ENCODE measurements at regions not wholly inside any gene's neighbourhood (a gene's known extent, or its start where the extent isn't known, plus 50 kb on each side); places are given as distances from the start of the nearest gene placed in this dataset.

- no peak for TF ChIP-seq ZFP3 (CRISPR knock-in tag; IDR thresholded peaks at IDR 0.05)
These were observed 116.0 kb upstream of the LRPAP1 start (continued) for GRCh38 chr4:3648195-3648594.

DNA sequence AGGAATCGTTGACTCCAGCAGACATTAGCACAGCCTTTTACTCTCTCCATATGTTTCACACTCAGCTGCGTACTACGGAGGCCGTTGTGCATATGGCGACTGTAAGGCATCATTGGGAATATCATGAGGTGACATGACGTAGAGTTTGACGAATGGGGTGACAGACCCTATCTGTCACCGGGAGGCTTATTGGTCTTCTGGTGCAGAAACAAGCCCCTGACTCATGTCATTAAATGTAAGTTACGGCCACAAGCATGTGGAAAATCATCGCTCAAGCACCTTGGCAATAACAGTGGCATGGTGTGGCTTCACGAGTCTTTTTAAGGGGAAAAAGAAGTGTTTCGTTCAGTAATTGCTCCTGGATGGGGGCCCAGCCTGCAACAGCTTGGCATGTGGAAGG, 115.2 kb upstream of the LRPAP1 start:
- TF ChIP-seq ZNF8 (CRISPR knock-in tag; IDR thresholded peaks at IDR 0.05) (no peak), TCF4 (CRISPR knock-in tag; IDR thresholded peaks at IDR 0.05; ENCODE audit: borderline replicate concordance) (no peak), TSHZ2 (CRISPR knock-in tag; IDR thresholded peaks at IDR 0.05) (no peak), ZFP30 (CRISPR knock-in tag; IDR thresholded peaks at IDR 0.05) (no peak), ZC3H10 (CRISPR knock-in tag; IDR thresholded peaks at IDR 0.05) (no peak), ARNTL (CRISPR knock-in tag; IDR thresholded peaks at IDR 0.05; ENCODE audit: borderline replicate concordance, low read depth) (no peak), ISL1 (CRISPR knock-in tag; IDR thresholded peaks at IDR 0.05) (no peak), GLIS3 (CRISPR knock-in tag; IDR thresholded peaks at IDR 0.05) (no peak), TOX (CRISPR knock-in tag; IDR thresholded peaks at IDR 0.05; ENCODE audit: borderline replicate concordance) (no peak), CREB5 (CRISPR knock-in tag; IDR thresholded peaks at IDR 0.05; ENCODE audit: low read depth) (no peak), BACH2 (CRISPR knock-in tag; IDR thresholded peaks at IDR 0.05; ENCODE audit: borderline replicate concordance) (no peak), RARB (CRISPR knock-in tag; IDR thresholded peaks at IDR 0.05) (no peak), SNAI2 (CRISPR knock-in tag; IDR thresholded peaks at IDR 0.05) (no peak), OSR1 (CRISPR knock-in tag; IDR thresholded peaks at IDR 0.05) (no peak)
- TF ChIP-seq, protein P1, sequence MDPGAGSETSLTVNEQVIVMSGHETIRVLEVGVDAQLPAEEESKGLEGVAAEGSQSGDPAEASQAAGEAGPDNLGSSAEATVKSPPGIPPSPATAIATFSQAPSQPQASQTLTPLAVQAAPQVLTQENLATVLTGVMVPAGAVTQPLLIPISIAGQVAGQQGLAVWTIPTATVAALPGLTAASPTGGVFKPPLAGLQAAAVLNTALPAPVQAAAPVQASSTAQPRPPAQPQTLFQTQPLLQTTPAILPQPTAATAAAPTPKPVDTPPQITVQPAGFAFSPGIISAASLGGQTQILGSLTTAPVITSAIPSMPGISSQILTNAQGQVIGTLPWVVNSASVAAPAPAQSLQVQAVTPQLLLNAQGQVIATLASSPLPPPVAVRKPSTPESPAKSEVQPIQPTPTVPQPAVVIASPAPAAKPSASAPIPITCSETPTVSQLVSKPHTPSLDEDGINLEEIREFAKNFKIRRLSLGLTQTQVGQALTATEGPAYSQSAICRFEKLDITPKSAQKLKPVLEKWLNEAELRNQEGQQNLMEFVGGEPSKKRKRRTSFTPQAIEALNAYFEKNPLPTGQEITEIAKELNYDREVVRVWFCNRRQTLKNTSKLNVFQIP (CRISPR knock-in tag; IDR thresholded peaks at IDR 0.05; ENCODE audit: borderline replicate concordance, low read depth): no peak
- TF ChIP-seq, protein P2, sequence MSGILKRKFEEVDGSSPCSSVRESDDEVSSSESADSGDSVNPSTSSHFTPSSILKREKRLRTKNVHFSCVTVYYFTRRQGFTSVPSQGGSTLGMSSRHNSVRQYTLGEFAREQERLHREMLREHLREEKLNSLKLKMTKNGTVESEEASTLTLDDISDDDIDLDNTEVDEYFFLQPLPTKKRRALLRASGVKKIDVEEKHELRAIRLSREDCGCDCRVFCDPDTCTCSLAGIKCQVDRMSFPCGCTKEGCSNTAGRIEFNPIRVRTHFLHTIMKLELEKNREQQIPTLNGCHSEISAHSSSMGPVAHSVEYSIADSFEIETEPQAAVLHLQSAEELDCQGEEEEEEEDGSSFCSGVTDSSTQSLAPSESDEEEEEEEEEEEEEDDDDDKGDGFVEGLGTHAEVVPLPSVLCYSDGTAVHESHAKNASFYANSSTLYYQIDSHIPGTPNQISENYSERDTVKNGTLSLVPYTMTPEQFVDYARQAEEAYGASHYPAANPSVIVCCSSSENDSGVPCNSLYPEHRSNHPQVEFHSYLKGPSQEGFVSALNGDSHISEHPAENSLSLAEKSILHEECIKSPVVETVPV (CRISPR knock-in tag; IDR thresholded peaks at IDR 0.05): no peak
- ATAC-seq: no peak

DNA sequence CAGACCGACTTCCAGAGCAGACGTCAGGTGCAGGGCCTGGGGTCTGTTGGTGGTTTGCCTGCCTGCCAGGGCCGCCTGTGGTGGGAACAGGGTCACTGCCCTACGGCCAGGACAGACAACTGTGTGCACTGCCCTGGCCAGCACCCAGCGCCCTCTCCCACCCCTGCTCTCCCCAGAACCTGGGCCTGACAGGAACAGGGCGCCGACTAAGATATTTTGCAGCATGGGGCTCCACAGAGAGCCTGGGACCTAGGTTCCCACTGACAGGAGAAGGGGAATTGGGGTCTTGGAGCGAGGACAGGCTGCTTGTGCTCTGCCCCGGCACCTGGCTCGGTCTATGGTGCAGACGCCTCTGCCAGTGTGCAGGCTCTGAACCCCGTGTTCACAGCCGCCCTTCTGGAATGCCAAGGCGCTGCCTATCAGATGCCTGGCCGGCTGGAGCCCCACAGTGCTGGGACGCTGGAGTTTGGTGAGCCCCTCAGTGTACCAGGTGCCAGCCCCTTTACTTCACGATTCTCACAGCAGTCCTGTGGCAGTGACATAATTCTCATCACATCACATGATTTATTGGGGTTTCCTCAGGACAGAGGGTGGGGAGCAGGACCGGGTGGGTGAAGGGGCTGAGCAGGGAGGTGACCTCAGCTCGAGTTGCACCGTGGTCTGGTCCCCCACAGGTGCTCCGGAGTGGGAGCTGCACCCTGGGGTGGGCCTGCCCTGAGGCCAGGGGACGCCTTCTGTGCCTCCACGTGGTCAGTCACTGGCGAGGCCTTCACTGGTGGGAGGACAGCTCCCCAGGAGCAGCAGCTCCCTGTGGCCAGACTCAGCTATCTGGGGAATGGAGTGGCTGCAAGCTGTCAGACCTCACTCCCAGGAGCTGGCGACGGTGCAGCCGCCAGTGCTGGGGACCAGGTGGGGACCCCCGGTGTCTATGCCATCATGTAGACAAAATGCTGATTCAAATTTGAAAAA, 113.8 kb upstream of the LRPAP1 start:
- ATAC-seq: no peak
- TF ChIP-seq GLIS3 (CRISPR knock-in tag; IDR thresholded peaks at IDR 0.05): no peak
- no peak for TF ChIP-seq ARNTL (CRISPR knock-in tag; IDR thresholded peaks at IDR 0.05; ENCODE audit: borderline replicate concordance, low read depth)
- TF ChIP-seq PPARA (CRISPR knock-in tag; IDR thresholded peaks at IDR 0.05; ENCODE audit: borderline replicate concordance): no peak
- no peak for TF ChIP-seq OSR1 (CRISPR knock-in tag; IDR thresholded peaks at IDR 0.05)
- no peak for TF ChIP-seq SNAI2 (CRISPR knock-in tag; IDR thresholded peaks at IDR 0.05)
- TF ChIP-seq TOX (CRISPR knock-in tag; IDR thresholded peaks at IDR 0.05; ENCODE audit: borderline replicate concordance): no peak
- no peak for TF ChIP-seq ZFP30 (CRISPR knock-in tag; IDR thresholded peaks at IDR 0.05)
- TF ChIP-seq RARB (CRISPR knock-in tag; IDR thresholded peaks at IDR 0.05): no peak
- TF ChIP-seq ZNF70 (CRISPR knock-in tag; IDR thresholded peaks at IDR 0.05): no peak
- no peak for TF ChIP-seq ISL1 (CRISPR knock-in tag; IDR thresholded peaks at IDR 0.05)
- TF ChIP-seq ZFP3 (CRISPR knock-in tag; IDR thresholded peaks at IDR 0.05): no peak
- TF ChIP-seq CSDC2 (CRISPR knock-in tag; IDR thresholded peaks at IDR 0.05): no peak
- TF ChIP-seq PATZ1 (CRISPR knock-in tag; IDR thresholded peaks at IDR 0.05; ENCODE audit: borderline replicate concordance): no peak
- TF ChIP-seq ZNF8 (CRISPR knock-in tag; IDR thresholded peaks at IDR 0.05): no peak
- TF ChIP-seq ESRRG (CRISPR knock-in tag; IDR thresholded peaks at IDR 0.05): no peak
- TF ChIP-seq TCF4 (CRISPR knock-in tag; IDR thresholded peaks at IDR 0.05; ENCODE audit: borderline replicate concordance): no peak
- TF ChIP-seq, protein P2 (CRISPR knock-in tag; IDR thresholded peaks at IDR 0.05): no peak
- TF ChIP-seq ZC3H10 (CRISPR knock-in tag; IDR thresholded peaks at IDR 0.05): no peak
- TF ChIP-seq, protein P1 (CRISPR knock-in tag; IDR thresholded peaks at IDR 0.05; ENCODE audit: borderline replicate concordance, low read depth): no peak
